Bronchial epithelial cell (primary cell): ENCODE measurements at regions not wholly inside any gene's neighbourhood (a gene's known extent, or its start where the extent isn't known, plus 50 kb on each side); places are given as distances from the start of the nearest gene placed in this dataset.

Source experiments
- DNase-seq: peaks from one replicate; pipeline ENCODE4 v3.0.0-alpha.2; 2010; ENCODE audit warnings: low read depth
- FAIRE-seq: peaks from 2 replicates; lab custom pipeline; 2011; peaks lifted over from hg19 to GRCh38; lab: Jason Lieb, UNC
- H3K27me3 ChIP-seq: 2 replicates; pipeline ENCODE4 v1.5.1; 2011; ENCODE audit warnings: low read length; ENCODE audit not compliant: control insufficient read depth, insufficient read depth
- H3K36me3 ChIP-seq: 2 replicates; pipeline ENCODE4 v1.5.1; 2011; ENCODE audit warnings: low read length; ENCODE audit not compliant: control insufficient read depth, insufficient read depth
- H3K4me3 ChIP-seq: 2 replicates; pipeline ENCODE4 v1.5.1; 2011; ENCODE audit warnings: mild to moderate bottlenecking, low read depth, low read length, control low read depth
- TF ChIP-seq, protein P1 (sequence below): IDR thresholded peaks from 2 replicates; pipeline ENCODE4 v1.5.1; 2011; ENCODE audit warnings: mild to moderate bottlenecking, moderate library complexity, low read length, control low read depth, inconsistent platforms; ENCODE audit not compliant: insufficient read depth, severe bottlenecking

DNA sequence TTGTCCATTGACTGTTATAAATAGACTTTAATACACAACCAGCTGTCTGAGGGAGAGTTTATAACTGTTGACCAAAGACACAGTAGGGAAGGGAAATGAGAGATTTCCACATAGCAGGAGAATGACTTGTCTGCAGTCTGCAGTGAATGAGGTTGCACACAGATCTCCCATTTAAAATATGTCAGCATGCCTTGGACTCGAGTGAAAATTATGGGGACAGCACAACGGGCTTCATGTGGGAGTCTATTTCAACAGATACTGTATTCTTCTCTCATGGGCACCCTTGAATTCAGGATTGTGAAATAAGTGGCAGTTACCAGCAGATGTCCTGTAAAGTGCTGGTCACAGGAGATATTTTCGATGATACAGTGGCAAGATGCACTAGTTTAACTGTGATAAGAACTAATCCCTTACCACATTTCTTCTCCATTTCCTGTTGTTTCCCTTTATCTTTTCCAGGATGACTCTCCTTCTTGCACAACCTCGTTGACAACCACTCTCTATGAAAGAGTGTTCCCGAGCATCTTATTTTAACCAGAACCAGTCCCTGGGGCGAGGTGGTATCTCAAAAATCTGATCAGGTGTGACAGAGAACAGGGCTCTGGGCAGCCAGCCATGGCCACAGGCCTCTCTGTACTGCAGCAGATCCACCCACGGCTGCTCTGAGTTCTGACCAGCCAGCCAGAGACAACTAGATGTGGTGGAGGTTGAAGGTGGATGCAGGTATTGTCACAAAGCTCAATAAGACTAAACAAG, 51.5 kb upstream of the MAP3K1 start:
- TF ChIP-seq, protein P1, sequence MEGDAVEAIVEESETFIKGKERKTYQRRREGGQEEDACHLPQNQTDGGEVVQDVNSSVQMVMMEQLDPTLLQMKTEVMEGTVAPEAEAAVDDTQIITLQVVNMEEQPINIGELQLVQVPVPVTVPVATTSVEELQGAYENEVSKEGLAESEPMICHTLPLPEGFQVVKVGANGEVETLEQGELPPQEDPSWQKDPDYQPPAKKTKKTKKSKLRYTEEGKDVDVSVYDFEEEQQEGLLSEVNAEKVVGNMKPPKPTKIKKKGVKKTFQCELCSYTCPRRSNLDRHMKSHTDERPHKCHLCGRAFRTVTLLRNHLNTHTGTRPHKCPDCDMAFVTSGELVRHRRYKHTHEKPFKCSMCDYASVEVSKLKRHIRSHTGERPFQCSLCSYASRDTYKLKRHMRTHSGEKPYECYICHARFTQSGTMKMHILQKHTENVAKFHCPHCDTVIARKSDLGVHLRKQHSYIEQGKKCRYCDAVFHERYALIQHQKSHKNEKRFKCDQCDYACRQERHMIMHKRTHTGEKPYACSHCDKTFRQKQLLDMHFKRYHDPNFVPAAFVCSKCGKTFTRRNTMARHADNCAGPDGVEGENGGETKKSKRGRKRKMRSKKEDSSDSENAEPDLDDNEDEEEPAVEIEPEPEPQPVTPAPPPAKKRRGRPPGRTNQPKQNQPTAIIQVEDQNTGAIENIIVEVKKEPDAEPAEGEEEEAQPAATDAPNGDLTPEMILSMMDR: no peak
- DNase-seq: peak; percentile 13
- FAIRE-seq: no peak
- Histone ChIP-seq H3K4me3 (no peak overlapping the region), H3K36me3 (no peaks in the 10 kb centered on the region), H3K27me3 (no peaks in the 10 kb centered on the region)

DNA sequence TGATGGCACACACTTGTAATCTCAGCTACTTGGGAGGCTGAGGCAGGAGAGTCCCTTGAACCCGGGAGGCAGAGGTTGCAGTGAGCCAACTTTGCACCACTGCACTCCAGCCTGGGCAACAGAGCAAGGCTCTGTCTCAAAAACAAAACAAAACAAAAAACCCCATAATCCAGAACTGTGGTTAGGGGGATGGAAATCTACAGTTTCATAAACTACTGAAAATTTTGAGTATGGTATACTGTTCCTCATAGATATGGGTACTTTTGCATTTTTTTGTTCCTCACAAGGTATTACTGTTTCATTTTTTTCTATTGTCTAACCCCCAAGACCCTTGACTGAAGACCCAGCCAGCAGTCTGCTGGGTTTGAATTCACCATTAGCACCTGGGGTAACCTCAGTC, 52.2 kb upstream of the MAP3K1 start:
- FAIRE-seq (no peak), DNase-seq (no peak)
- no peaks in the 10 kb centered on the region for H3K36me3 ChIP-seq
- H3K4me3 ChIP-seq: no peak overlapping the region
- H3K27me3 ChIP-seq: no peaks in the 10 kb centered on the region
- TF ChIP-seq, protein P1: no peak

DNA sequence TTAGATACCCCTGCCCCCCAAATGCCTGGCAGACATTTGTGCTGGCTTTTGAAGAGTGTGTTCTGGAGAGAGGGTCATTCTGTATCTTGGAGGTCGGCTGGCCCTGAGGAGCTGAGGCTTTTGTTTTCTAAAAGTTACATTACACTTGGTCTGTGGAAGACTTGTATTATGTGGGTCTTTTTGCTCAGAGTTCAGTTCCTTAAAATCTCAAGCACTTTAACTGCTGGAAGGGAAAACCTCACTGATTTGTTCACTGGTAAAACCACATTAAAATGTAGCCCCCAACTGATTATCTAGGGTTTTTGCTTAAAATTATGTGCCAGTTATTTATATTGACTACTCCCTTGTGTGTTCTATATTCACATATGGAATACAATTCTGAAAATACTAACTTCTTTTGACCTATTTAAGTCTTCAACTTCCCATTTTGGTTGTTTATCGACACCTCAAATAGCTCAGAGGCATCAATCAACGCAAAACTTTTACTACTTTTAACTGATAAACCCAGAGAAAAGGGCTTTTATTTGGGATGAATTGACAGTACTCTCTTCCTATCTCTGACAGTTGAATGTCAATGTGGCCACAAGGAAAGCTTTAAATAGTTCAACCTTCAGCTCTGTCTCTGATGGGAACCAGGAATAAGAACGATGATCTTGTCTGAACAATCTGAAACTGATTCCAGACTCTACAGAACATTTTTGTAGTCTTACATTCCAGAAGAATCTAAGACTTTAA, 54.0 kb upstream of the MAP3K1 start:
- TF ChIP-seq, protein P1: no peak
- no peak overlapping the region for H3K4me3 ChIP-seq
- H3K36me3 ChIP-seq: no peaks in the 10 kb centered on the region
- DNase-seq (no peak), FAIRE-seq (no peak)
- no peaks in the 10 kb centered on the region for H3K27me3 ChIP-seq

DNA sequence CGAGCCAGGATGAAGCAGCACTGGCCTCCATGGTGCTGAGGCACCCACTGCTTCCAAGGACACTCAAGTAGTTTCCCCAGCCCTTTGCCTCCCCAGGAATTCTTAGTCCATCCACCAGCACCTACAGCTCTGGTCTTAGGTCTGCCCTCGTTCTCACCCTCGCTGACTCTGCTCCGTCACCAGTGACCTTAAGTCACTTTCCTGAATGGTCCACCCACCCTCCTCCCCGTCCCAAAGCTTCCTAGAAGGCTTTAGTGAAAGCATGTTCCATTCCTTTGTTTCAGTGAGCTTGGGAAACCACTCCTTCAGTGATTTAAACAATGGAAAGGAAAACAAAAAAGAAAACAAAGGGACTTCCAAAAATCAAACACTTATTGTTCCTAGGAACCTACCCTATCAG, 54.6 kb upstream of the MAP3K1 start:
- no peak for DNase-seq
- FAIRE-seq: no peak
- TF ChIP-seq, protein P1: no peak

DNA sequence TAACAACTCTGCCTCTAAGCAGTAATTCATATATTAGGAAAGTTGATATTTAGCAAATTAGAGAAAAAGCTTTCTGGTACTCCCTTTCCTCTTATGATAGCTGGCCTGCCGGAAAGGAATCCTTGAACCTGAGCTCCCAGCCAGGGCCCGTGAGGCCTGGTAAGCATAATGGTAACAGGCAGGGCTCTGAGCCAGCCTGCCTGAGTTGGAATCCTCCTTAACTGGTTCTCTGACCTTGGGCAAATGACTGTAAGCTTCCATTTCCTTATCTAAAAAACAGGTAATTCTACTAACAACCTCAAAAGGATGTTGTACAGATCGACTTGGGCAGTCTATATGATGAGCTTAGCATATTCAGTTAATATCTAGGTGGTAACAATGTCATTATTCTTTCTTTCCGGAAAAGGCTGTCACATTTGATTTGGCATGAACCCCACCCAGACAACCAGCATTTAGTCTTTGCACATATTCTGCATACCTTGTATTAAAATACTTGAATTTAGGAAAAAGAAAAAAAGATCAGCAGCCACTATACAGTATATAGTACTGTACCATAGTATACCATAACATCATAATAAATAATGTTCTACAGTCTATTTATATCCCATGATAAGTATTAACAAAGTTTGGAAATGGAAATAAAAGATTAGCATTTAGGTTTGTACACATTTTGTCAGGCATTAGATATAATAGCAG, 55.7 kb upstream of the MAP3K1 start:
- H3K36me3 ChIP-seq: no peaks in the 10 kb centered on the region
- H3K27me3 ChIP-seq: no peaks in the 10 kb centered on the region
- peak; percentile 36 for DNase-seq
- no peak overlapping the region for H3K4me3 ChIP-seq
- FAIRE-seq: no peak
- TF ChIP-seq, protein P1: no peak

More for the DNA sequence above, 54.6 kb upstream of the MAP3K1 start:
- Histone ChIP-seq H3K27me3 (no peaks in the 10 kb centered on the region), H3K4me3 (no peak overlapping the region), H3K36me3 (no peaks in the 10 kb centered on the region)
